NOMO-1 (cell line): ENCODE measurements at regions not wholly inside any gene's neighbourhood (a gene's known extent, or its start where the extent isn't known, plus 50 kb on each side); places are given as distances from the start of the nearest gene placed in this dataset.
"Not testable (repeated sequence)": the region's sequence is repeated elsewhere in the genome, so short reads cannot be mapped to it uniquely, and the experiment has no call there.

Experiments used
- DNase-seq, 2 experiments: peaks; one replicate each; lab custom pipeline; 2025; ENCODE audit not compliant: unreplicated experiment in 2 of 2; lab: John Stamatoyannopoulos, UW

- DNase-seq: no peak
These were observed 151.7 kb upstream of the L3MBTL4 start for GRCh38 chr18:6566338-6566911.

GRCh38 chr18:6569813-6570212, 155.1 kb upstream of the L3MBTL4 start:
- no peak for DNase-seq

DNA sequence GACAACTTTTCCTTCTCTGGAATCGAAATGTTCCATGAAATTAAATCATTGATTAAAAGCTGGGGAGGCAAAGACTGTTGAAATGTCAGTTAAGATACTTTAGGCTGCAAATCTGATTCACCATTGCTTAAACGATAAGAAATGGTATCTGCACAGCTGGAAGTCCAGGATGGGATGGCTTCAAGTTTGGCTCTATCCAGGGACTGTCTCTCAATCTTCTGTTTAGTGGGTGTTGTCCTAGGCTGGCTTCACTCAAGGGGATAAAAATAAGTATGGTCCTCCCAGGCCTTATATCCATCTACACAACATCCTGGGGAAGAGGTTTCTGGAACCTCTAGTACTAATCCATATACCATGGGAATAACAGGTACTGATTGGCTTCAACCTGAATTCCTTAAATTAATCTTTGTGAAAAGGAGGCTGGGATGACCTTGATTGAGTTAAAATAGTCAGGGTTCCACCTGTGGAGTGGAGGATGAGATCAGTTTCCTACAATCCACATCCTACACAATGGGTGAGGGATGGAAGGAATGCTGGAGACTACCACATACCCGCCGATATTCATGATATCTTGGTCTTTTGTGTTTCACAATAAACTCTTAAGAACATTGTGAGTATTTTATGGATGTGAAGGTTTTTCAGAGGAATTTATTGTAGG, 156.0 kb upstream of the L3MBTL4 start:
- no peak for DNase-seq

GRCh38 chr18:6571239-6571602, 156.5 kb upstream of the L3MBTL4 start:
- no peak for DNase-seq

GRCh38 chr18:6572192-6572591, 157.3 kb upstream of the ARHGAP28 start:
- DNase-seq: not testable (repeated sequence)

GRCh38 chr18:6574631-6575030, 154.9 kb upstream of the ARHGAP28 start:
- DNase-seq: no peak

GRCh38 chr18:6575908-6576307, 153.6 kb upstream of the ARHGAP28 start:
- DNase-seq: no peak

GRCh38 chr18:6576718-6577375, 152.7 kb upstream of the ARHGAP28 start:
- DNase-seq: no peak

DNA sequence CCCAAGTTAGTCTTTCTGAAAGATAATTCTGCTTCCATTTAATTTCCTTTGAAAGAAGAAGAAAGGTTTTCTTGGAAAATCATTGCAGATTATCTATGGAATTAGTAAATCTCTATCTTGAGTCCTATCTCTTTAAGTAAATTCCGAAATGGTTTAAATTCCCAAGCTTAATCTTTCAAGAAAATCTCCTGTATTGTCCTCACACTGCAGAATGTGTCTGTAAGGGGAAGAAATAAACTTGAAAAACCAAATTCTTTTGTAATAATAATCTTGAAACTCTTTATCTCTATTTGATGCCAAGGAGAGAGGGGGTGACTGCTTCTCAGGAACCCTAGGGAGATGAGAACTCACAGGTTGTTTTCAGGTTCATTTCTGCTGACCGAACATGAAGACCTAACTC, 150.8 kb upstream of the ARHGAP28 start:
- DNase-seq: no peak

- DNase-seq: no peak
These were observed 150.0 kb upstream of the ARHGAP28 start for GRCh38 chr18:6579486-6579885.

GRCh38 chr18:6580401-6580800, 149.1 kb upstream of the ARHGAP28 start:
- no peak for DNase-seq

GRCh38 chr18:6589923-6590322, 139.6 kb upstream of the ARHGAP28 start:
- no peak for DNase-seq

- no peak for DNase-seq
These were observed 139.2 kb upstream of the ARHGAP28 start for GRCh38 chr18:6590326-6590725.

DNA sequence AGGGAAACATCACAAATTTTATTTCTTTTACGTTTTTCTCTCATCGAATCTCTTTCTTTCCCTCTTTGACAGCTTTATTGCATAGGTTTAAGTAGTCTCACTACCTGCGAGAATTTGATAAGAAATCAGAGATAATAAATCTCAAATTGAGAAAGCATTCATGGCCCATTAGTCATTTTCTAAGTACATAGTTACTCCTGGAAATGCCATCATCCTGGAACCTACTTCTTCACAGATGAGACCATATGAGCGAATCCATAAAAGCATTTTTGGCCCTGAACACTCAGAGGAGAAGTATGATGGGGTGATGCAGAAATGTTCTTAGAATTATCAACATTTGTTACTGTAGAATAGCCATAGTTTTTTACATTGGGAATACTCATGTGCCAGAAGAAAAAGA, 138.0 kb upstream of the ARHGAP28 start:
- no peak for DNase-seq

GRCh38 chr18:6592522-6592921, 137.0 kb upstream of the ARHGAP28 start:
- no peak for DNase-seq

DNA sequence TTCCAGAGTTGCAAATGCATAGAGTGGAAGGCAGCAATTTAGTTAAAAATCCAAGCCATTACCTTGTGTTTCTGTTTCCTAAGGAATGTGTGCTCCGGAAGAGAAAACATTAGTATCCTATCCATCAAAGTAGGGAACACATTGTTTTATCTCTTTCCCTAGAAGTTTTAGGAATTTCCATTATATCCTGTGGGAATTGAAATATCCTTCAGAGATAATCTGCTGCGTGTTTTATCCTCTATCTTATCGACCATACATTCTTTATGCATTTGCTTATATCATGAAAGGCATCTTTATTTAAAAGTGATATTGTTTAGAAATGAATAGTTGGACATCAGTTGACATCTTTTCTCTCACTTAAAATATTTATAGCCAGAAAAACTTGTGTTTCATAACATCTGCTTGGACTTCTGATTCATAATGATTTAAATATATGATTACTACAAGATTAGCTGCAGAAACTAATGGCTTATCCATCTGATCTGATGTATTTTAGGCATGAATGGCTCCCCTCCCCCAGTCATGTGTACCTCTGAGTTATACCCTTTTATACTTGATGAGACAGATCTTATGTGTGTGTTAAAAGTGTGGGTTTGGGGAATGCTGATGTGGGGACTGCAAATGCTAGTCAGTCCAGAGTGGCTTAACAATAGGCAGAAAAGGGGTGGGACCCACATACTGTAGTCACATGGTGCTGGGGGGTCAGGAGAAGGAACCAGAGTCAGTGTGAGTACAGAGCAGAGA, 136.2 kb upstream of the ARHGAP28 start:
- no peak for DNase-seq

GRCh38 chr18:6595666-6596065, 133.8 kb upstream of the ARHGAP28 start:
- DNase-seq: no peak

GRCh38 chr18:6598657-6599056, 130.9 kb upstream of the ARHGAP28 start:
- DNase-seq: no peak

DNA sequence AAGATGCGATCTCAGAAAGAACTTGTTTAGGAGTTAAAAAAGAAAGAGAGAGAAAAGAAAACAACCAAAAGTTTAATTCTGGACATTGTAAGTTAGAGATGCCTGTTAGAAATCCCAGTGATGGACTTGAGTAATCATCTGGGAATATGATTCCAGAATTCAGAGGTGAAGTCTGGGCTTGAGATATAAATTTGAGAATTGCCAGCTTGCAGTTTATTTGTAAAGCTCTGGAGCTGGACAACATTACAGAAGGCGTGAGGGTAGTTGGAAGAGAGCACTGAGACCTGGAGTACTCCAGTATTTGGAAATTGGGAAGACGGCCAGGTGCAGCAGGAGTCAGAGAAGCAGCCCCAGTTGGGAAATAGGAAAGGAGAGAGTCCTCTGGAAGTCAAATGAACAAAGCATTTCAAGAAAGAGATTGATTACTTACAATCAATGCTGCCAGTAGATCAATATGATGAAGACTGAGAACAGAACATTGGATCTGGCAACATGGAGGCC, 128.8 kb upstream of the ARHGAP28 start:
- DNase-seq: no peak

DNA sequence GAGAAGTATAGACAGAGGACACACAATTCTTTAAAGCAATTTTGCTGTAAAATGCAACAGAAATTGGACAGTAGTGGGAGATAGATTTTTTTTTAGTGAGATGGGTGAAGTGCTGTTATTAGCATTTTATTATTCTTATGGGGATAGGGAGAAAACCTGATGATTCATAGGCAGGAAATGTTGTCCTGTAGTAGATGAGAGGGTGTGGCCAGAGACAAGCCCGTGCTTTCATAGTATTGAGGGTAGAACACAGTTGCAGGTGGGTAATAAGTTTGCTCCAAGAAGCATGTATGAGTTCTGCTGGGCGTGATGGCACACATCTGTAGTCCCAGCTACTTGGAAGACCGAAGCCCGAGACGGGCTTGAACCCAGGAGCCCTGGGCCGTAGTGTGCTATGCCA, 128.3 kb upstream of the ARHGAP28 start:
- no peak for DNase-seq

DNA sequence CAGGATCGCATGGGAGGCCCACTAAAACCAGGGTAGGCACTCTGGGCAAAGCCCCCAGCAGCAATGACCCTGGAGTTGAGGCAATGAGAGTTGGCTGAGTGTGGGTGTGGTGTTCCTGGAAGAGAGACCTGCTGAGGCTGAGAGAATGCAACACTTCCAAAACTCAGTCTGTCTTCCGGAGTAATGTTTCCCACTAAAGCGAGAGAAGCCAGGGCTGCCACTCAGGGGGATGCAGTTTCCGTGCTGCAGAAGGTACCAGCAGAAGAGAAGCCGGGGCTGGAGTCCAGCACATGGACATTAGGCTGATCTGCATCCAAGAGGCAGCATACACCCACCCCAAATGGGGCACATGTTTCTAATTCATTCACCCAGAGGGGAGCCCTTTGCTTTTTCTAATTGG, 127.2 kb upstream of the ARHGAP28 start:
- DNase-seq: no peak

- no peak for DNase-seq
These were observed 125.0 kb upstream of the ARHGAP28 start for GRCh38 chr18:6604573-6604941.
